Fibroblast of mammary gland (primary cell): ENCODE measurements at regions not wholly inside any gene's neighbourhood (a gene's known extent, or its start where the extent isn't known, plus 50 kb on each side); places are given as distances from the start of the nearest gene placed in this dataset.
A peak's percentile ranks its signal among the peaks of the same experiment; 100 is the strongest.

Source experiments
- DNase-seq: peaks from one replicate; pipeline ENCODE4 v3.0.0-alpha.2; 2010; ENCODE audit warnings: low read depth
- H3K4me3 ChIP-seq: 2 replicates; pipeline ENCODE4 v1.5.1; 2011; ENCODE audit warnings: low read depth, mild to moderate bottlenecking, low read length, moderate library complexity; ENCODE audit not compliant: control insufficient read depth
- CTCF ChIP-seq: conservative IDR thresholded peaks from 2 replicates; pipeline ENCODE4 v1.5.1; 2011; ENCODE audit warnings: low read depth, low read length, inconsistent platforms; ENCODE audit not compliant: control insufficient read depth, insufficient read depth

DNA sequence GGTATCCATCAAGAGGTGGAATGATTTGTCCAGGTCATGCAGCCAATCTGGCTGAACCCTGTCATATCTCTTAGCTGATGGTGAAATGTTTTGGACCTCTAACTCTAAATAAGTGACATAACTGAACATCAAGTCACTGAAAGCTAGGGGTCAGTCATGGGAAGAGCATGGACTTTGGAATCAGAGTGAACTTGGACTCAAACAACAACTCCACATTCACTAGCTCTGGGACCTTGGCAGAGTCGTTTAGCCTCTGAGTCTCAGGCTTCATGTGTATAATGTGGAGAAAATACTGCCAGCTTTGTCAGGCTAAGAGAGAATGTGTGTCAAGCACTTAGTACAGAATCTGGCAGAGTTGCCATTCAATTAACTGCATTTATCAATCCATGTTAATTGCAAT lies 557.8 kb upstream of the CFAP20DC start:
- peak; percentile 30 for TF ChIP-seq CTCF
- no peak overlapping the region for H3K4me3 ChIP-seq
- peak; percentile 49 for DNase-seq

DNA sequence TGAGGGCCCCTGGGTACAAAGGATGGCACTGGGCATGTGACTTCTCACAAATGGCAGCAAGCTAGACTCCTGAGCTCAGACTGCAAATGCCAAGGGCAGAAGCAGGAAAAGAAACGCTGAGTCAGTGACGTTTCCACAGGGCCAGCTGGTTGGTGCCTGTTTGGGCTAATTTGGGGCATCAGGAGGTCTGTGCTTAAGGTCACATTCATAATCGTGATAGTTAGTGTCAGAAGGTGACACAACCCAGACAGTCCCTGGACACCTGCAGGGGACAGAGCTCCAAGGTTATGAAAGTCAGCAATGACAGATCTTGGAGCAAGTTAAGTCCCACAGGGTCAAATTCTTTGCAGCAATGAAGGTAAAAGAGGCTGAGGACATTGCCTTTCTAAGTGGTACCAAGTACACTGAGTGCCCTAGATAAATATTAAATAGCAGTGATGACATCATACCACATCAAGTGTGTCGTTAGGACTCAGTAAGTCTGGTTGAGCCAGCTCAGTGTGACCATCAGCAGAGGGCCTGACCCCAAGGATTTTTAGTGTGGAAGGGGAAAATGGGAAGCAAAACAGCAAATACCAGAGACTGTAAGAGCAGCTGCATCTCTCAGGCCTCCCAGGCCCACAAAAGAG lies 556.9 kb upstream of the CFAP20DC start:
- no peak for DNase-seq
- no peak overlapping the region for H3K4me3 ChIP-seq
- TF ChIP-seq CTCF = no peak

DNA sequence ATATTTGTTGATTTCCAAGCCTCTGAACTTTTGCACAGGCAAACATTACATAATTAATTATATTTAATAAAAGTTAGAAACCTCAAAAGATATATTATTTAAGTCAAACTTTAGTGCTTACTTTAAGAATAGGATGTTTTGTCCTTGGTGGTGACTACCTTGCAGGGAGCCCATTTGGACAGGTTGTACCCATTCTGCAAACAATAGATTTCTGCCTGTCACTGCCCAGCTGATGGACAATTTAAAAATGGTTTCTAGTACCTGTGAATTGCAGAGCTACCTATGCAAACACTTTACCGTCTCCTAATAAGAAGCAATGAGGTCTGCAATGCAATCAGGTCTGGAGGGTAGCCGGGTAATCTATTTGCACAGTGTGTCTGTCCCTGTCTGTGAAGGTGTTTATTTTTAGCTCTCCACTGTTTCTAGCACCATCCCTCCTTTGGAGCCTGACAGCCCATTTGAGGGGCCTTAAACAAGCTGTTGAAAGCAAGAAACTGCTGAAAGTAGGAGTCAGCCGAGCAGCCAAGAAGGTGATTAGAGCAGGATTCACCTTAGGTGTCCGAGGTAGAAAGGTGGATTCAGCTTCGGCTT lies 556.2 kb upstream of the CFAP20DC start:
- no peak for TF ChIP-seq CTCF
- no peak overlapping the region for H3K4me3 ChIP-seq
- no peak for DNase-seq

GRCh38 chr3:59605318-59605717 lies 555.5 kb upstream of the CFAP20DC start:
- TF ChIP-seq CTCF = no peak
- DNase-seq = no peak
- no peak overlapping the region for H3K4me3 ChIP-seq

- DNase-seq = no peak
- TF ChIP-seq CTCF = no peak
- no peak overlapping the region for H3K4me3 ChIP-seq
Measured at GRCh38 chr3:59601486-59601885, 551.7 kb upstream of the CFAP20DC start.

DNA sequence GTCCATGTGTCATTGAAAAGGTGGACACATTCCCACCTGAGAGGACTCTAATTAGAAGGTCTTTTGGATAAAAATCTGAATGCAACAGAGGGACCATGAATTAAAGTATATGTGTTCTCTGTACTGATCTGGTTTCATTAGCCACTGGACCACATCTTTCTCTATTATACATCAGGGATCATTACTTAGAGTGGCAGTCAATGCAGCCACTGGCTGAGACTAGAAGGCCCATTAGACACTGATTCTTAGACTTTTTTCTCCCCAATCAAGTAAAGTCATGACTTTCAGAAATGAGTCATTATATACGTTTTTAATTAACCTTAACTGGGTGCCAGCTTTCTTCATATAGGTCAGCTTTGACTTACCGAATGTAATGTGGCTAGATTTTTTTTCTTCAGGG lies 550.8 kb upstream of the CFAP20DC start:
- no peak for TF ChIP-seq CTCF
- no peak for DNase-seq
- H3K4me3 ChIP-seq = no peak overlapping the region

DNA sequence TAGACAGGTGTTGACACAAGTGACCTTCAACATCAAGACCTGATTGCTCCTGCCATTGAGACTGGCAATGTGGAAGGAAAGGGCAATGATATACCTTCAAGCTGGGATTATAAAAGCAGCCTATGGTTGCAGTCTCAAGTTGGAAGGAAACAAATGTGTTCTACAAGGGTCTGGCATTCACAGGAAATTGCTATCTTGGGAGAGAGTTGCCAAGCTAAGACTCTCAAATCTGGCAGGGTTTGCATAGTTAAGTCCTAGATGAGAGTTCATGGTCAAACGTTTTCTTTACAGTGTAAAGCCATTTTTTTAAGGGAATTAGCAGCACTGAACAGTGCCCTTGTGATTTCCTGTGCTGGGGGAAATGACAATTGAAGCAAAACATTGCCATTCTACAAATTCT lies 546.9 kb upstream of the CFAP20DC start:
- no peak for TF ChIP-seq CTCF
- H3K4me3 ChIP-seq = no peak overlapping the region
- no peak for DNase-seq
